ENCODE measurements at regions not wholly inside any gene's neighbourhood (a gene's known extent, or its start where the extent isn't known, plus 50 kb on each side); places are given as distances from the start of the nearest gene placed in this dataset.

DNA sequence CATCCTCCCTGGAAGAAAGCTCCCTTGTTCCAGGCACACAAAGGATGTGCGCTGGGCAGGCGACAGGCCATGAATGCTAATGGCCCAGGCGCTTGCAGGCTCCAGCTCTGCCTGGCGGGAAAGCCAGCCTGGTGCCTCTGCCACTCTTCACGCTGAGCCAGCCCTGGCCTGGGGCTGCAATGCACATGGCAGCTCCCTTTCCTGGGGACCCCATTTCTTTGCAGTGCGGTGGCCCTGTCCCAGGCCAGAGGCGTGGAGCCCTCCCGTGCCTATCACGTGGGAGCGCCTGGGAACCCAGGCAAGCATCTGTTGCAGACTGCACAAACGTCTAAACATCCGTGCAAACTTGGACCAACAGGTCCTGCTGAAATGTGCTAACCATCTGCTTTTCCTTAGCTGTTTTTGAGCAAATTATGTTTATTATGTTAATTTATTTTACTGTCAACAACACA, 152.1 kb upstream of the LYZL2 start:
- no peak for TF ChIP-seq POLR2AphosphoS5 (IDR thresholded peaks at IDR 0.05; ENCODE audit: low read depth)
- TF ChIP-seq, protein P1, sequence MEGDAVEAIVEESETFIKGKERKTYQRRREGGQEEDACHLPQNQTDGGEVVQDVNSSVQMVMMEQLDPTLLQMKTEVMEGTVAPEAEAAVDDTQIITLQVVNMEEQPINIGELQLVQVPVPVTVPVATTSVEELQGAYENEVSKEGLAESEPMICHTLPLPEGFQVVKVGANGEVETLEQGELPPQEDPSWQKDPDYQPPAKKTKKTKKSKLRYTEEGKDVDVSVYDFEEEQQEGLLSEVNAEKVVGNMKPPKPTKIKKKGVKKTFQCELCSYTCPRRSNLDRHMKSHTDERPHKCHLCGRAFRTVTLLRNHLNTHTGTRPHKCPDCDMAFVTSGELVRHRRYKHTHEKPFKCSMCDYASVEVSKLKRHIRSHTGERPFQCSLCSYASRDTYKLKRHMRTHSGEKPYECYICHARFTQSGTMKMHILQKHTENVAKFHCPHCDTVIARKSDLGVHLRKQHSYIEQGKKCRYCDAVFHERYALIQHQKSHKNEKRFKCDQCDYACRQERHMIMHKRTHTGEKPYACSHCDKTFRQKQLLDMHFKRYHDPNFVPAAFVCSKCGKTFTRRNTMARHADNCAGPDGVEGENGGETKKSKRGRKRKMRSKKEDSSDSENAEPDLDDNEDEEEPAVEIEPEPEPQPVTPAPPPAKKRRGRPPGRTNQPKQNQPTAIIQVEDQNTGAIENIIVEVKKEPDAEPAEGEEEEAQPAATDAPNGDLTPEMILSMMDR (IDR thresholded peaks at IDR 0.05; ENCODE audit: insufficient read depth, low read length): no peak

Measured in HL-60 (cell line).